PC-3 (cell line): ENCODE measurements at regions not wholly inside any gene's neighbourhood (a gene's known extent, or its start where the extent isn't known, plus 50 kb on each side); places are given as distances from the start of the nearest gene placed in this dataset.

Experiments
- ATAC-seq: fragments of 200-7000 bp; cut with Tn5 transposase; 2 replicates; pipeline ENCODE4 v1.9.1; 2020; ENCODE audit warnings: mild to moderate bottlenecking, moderate library complexity
- BruUV-seq: library from RNA; stranded (reverse); fragments of 400-500 nt; replicated peaks from 2 replicates; lab custom pipeline; 2021; lab: Mats Ljungman, UMichigan
- CTCF ChIA-PET: fragments of 300-600 bp; sonication (Branson Sonifier 250); formaldehyde crosslinking; loops from one replicate; lab custom pipeline; 2022; ENCODE audit warnings: antibody characterized with exemption; lab: Charles Lee
- POLR2A ChIA-PET: fragments of 300-600 bp; sonication (Branson Sonifier 250); formaldehyde crosslinking; loops from one replicate; lab custom pipeline; 2022; ENCODE audit warnings: antibody characterized with exemption; ENCODE audit not compliant: unreplicated experiment; lab: Charles Lee
- DNase-seq: peaks from one replicate; pipeline ENCODE4 v3.0.0-alpha.2; 2015
- H2AFZ ChIP-seq: fragments of 300-600 bp; sonication (generic); 2 replicates; pipeline ENCODE4 v1.6.0; 2016; ENCODE audit warnings: antibody characterized with exemption, low read length
- H3F3A ChIP-seq: fragments of 300-600 bp; sonication (generic); one replicate; pipeline ENCODE4 v1.6.0; 2017; ENCODE audit warnings: antibody characterized with exemption, low read length, control low read depth, mild to moderate bottlenecking; ENCODE audit not compliant: unreplicated experiment
- H3K27ac ChIP-seq: fragments of 300-600 bp; sonication (generic); 2 replicates; pipeline ENCODE4 v1.5.1; 2016; ENCODE audit warnings: mild to moderate bottlenecking, low read length
- H3K27me3 ChIP-seq: fragments of 300-600 bp; sonication (generic); 2 replicates; pipeline ENCODE4 v1.6.1; 2016; ENCODE audit warnings: low read length, mixed read lengths
- H3K36me3 ChIP-seq: fragments of 300-600 bp; sonication (generic); 2 replicates; pipeline ENCODE4 v1.6.1; 2016; ENCODE audit warnings: low read depth, mixed run types, low read length, mixed read lengths
- H3K4me1 ChIP-seq: fragments of 300-600 bp; sonication (generic); 2 replicates; pipeline ENCODE4 v1.5.1; 2016; ENCODE audit warnings: low read length; ENCODE audit not compliant: insufficient read depth
- H3K4me2 ChIP-seq: fragments of 300-600 bp; sonication (generic); 2 replicates; pipeline ENCODE4 v1.6.0; 2016; ENCODE audit warnings: low read length
- H3K4me3 ChIP-seq: fragments of 300-600 bp; sonication (generic); 2 replicates; pipeline ENCODE4 v1.5.1; 2016; ENCODE audit warnings: mild to moderate bottlenecking, low read length, mixed read lengths
- H3K79me2 ChIP-seq: fragments of 300-600 bp; sonication (generic); 2 replicates; pipeline ENCODE4 v1.6.1; 2017; ENCODE audit warnings: low read length, mixed read lengths
- H3K9ac ChIP-seq: fragments of 300-600 bp; sonication (generic); 2 replicates; pipeline ENCODE4 v1.6.0; 2016; ENCODE audit warnings: mild to moderate bottlenecking, low read length
- H3K9me2 ChIP-seq: fragments of 300-600 bp; sonication (generic); replicated peaks from 2 replicates; pipeline ENCODE4 v1.6.1; 2016; ENCODE audit warnings: mixed run types, low read length, mixed read lengths
- H3K9me3 ChIP-seq: fragments of 300-600 bp; sonication (generic); 2 replicates; pipeline ENCODE4 v1.6.1; 2016; ENCODE audit warnings: low read length, mixed read lengths
- H4K20me1 ChIP-seq: fragments of 300-600 bp; sonication (generic); 2 replicates; pipeline ENCODE4 v1.6.1; 2016; ENCODE audit warnings: low read length, mixed read lengths
- CTCF ChIP-seq: fragments of 300-600 bp; sonication (generic); conservative IDR thresholded peaks from 2 replicates; pipeline ENCODE4 v1.5.1; 2017; ENCODE audit warnings: antibody characterized with exemption, low read depth, mild to moderate bottlenecking, low read length
- EZH2 ChIP-seq: fragments of 300-600 bp; sonication (generic); IDR thresholded peaks from one replicate; pipeline ENCODE4 v1.6.1; 2017; ENCODE audit warnings: antibody characterized with exemption, mild to moderate bottlenecking, low read length; ENCODE audit not compliant: unreplicated experiment
- EZH2phosphoT487 ChIP-seq: fragments of 300-600 bp; sonication (generic); IDR thresholded peaks from 2 replicates; pipeline ENCODE4 v1.6.1; 2018; ENCODE audit warnings: mild to moderate bottlenecking, antibody characterized with exemption, low read length, borderline replicate concordance
- intact Hi-C: fragments of 100-400 bp; cut with micrococcal nuclease; formaldehyde crosslinking; loops from 2 replicates; pipeline ENCODE4 v1.9.0; 2023

GRCh38 chr18:55999641-56000040, 411.6 kb upstream of the TCF4 start:
- CTCF ChIA-PET: no interaction called here
- TF ChIP-seq EZH2 (no peak), EZH2phosphoT487 (no peak), CTCF (no peak)
- Histone ChIP-seq H3K4me2 (no peak overlapping the region), H3K36me3 (no peaks in the 10 kb centered on the region), H3F3A (no peaks in the 10 kb centered on the region), H4K20me1 (no peaks in the 10 kb centered on the region), H3K9ac (no peak overlapping the region), H3K79me2 (no peaks in the 10 kb centered on the region), H3K9me3 (no peaks in the 10 kb centered on the region), H2AFZ (no peak overlapping the region), H3K27ac (no peak overlapping the region), H3K9me2 (no peaks in the 10 kb centered on the region), H3K4me3 (no peak overlapping the region), H3K27me3 (no peaks in the 10 kb centered on the region), H3K4me1 (no peaks in the 10 kb centered on the region)
- BruUV-seq: no TSS peak
- DNase-seq (no peak), ATAC-seq (no peak)
- POLR2A ChIA-PET: no interaction called here
- intact Hi-C loops: no loop called here

GRCh38 chr18:55998801-55999385, 410.9 kb upstream of the TCF4 start:
- ATAC-seq (no peak), DNase-seq (no peak)
- no peaks in the 10 kb centered on the region for H3K9me2 ChIP-seq
- H3K9ac ChIP-seq: no peak overlapping the region
- H3K9me3 ChIP-seq: no peaks in the 10 kb centered on the region
- no peaks in the 10 kb centered on the region for H3K36me3 ChIP-seq
- no peak overlapping the region for H3K4me2 ChIP-seq
- H2AFZ ChIP-seq: no peak overlapping the region
- ChIA-PET POLR2A (no interaction called here), CTCF (no interaction called here)
- no peaks in the 10 kb centered on the region for H3K27me3 ChIP-seq
- intact Hi-C loops: no loop called here
- BruUV-seq: no TSS peak
- no peaks in the 10 kb centered on the region for H3F3A ChIP-seq
- H4K20me1 ChIP-seq: no peaks in the 10 kb centered on the region
- no peak overlapping the region for H3K4me3 ChIP-seq
- H3K79me2 ChIP-seq: no peaks in the 10 kb centered on the region
- H3K4me1 ChIP-seq: no peaks in the 10 kb centered on the region
- no peak for TF ChIP-seq EZH2phosphoT487
- TF ChIP-seq EZH2: no peak
- TF ChIP-seq CTCF: no peak
- no peak overlapping the region for H3K27ac ChIP-seq

- no TSS peak for BruUV-seq
- intact Hi-C loops: no loop called here
- no peak overlapping the region for H3K4me3 ChIP-seq
Measured at GRCh38 chr18:55998071-55998522, 410.1 kb upstream of the TCF4 start.

More at GRCh38 chr18:55998071-55998522, 410.1 kb upstream of the TCF4 start:
- no peaks in the 10 kb centered on the region for H4K20me1 ChIP-seq
- ChIA-PET POLR2A (no interaction called here), CTCF (no interaction called here)
- no peaks in the 10 kb centered on the region for H3F3A ChIP-seq
- no peaks in the 10 kb centered on the region for H3K79me2 ChIP-seq
- no peak overlapping the region for H3K9ac ChIP-seq
- H3K36me3 ChIP-seq: no peaks in the 10 kb centered on the region
- DNase-seq: no peak
- H3K27me3 ChIP-seq: no peaks in the 10 kb centered on the region
- no peaks in the 10 kb centered on the region for H3K9me3 ChIP-seq
- no peak for TF ChIP-seq EZH2phosphoT487
- TF ChIP-seq CTCF: no peak
- no peak for TF ChIP-seq EZH2
- no peak overlapping the region for H3K4me2 ChIP-seq
- ATAC-seq: no peak
- no peak overlapping the region for H3K27ac ChIP-seq
- H3K4me1 ChIP-seq: no peaks in the 10 kb centered on the region
- H2AFZ ChIP-seq: no peak overlapping the region
- H3K9me2 ChIP-seq: no peaks in the 10 kb centered on the region
